Testis (tissue), 2 donors: ENCODE measurements at regions not wholly inside any gene's neighbourhood (a gene's known extent, or its start where the extent isn't known, plus 50 kb on each side); places are given as distances from the start of the nearest gene placed in this dataset.

Experiments used
- POLR2A ChIP-seq: fragments of 450-650 bp; IDR thresholded peaks from one replicate; pipeline ENCODE4 v1.6.1; 2017; ENCODE audit warnings: antibody characterized with exemption, mild to moderate bottlenecking, moderate library complexity
- TF ChIP-seq, protein P1 (sequence below), 3 experiments: fragments of 450-650 bp in 2 of 3; fragments of 200-600 bp in 1 of 3; sonication (generic) in 1 of 3; IDR thresholded peaks; one replicate each; pipeline ENCODE4 v1.5.1; 2016 to 2019; ENCODE audit warnings: antibody characterized with exemption in 3 of 3, mild to moderate bottlenecking in 2 of 3, moderate library complexity in 1 of 3

DNA sequence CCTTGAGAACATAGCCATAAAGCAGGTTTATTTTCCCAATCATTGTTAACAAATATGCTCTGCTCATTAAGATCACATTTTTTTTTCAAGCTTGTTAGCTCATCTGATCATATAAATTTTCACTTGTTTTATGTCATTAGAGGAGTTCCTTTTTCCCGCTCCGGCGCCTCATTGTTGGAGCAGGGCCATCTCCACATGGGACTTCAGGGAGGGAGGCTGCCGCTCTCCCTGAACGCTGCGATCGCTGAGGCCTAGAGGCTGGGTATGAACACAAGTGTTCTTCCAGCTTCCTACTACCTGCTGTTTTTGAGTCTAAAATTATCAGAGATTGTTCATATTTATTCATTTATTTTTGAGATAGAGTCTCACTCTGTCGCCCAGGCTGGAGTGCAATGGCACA is 246.9 kb downstream of the MPDZ start:
- TF ChIP-seq, protein P1, sequence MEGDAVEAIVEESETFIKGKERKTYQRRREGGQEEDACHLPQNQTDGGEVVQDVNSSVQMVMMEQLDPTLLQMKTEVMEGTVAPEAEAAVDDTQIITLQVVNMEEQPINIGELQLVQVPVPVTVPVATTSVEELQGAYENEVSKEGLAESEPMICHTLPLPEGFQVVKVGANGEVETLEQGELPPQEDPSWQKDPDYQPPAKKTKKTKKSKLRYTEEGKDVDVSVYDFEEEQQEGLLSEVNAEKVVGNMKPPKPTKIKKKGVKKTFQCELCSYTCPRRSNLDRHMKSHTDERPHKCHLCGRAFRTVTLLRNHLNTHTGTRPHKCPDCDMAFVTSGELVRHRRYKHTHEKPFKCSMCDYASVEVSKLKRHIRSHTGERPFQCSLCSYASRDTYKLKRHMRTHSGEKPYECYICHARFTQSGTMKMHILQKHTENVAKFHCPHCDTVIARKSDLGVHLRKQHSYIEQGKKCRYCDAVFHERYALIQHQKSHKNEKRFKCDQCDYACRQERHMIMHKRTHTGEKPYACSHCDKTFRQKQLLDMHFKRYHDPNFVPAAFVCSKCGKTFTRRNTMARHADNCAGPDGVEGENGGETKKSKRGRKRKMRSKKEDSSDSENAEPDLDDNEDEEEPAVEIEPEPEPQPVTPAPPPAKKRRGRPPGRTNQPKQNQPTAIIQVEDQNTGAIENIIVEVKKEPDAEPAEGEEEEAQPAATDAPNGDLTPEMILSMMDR (IDR thresholded peaks at IDR 0.05), result no peak
- TF ChIP-seq POLR2A, result no peak
